A673 (cell line): ENCODE measurements at regions not wholly inside any gene's neighbourhood (a gene's known extent, or its start where the extent isn't known, plus 50 kb on each side); places are given as distances from the start of the nearest gene placed in this dataset.

Experiments
- CTCF ChIP-seq: fragments of 300-800, 200-600 bp; sonication (generic); conservative IDR thresholded peaks from 2 replicates; pipeline ENCODE4 v1.5.1; 2017; ENCODE audit warnings: low read depth, mild to moderate bottlenecking, antibody characterized with exemption, low read length, moderate library complexity, mixed read lengths
- EZH2 ChIP-seq: fragments of 200-600 bp; sonication (generic); IDR thresholded peaks from 2 replicates; pipeline ENCODE4 v1.6.1; 2017; ENCODE audit warnings: borderline replicate concordance, low read depth, mild to moderate bottlenecking, mixed read lengths, antibody characterized with exemption, low read length; ENCODE audit not compliant: poor library complexity, severe bottlenecking

GRCh38 chr10:10513898-10514297 is 503.8 kb upstream of the CELF2 start:
- TF ChIP-seq CTCF (no peak), EZH2 (no peak)
